H1 (cell line): ENCODE measurements at regions not wholly inside any gene's neighbourhood (a gene's known extent, or its start where the extent isn't known, plus 50 kb on each side); places are given as distances from the start of the nearest gene placed in this dataset.

Source experiments
- CTCF ChIA-PET: fragments of 300-600 bp; sonication (Branson Sonifier 250); formaldehyde crosslinking; loops from one replicate; lab custom pipeline; 2021; ENCODE audit not compliant: partially characterized antibody; lab: Charles Lee
- POLR2A ChIA-PET: fragments of 300-600 bp; sonication (Branson Sonifier 250); formaldehyde crosslinking; loops from one replicate; lab custom pipeline; 2021; ENCODE audit warnings: inconsistent platforms; ENCODE audit not compliant: partially characterized antibody; lab: Charles Lee
- DNase-seq, 2 experiments: peaks; one replicate each; pipeline versions ENCODE4 v3.0.0 to v3.0.0-alpha.2; 2010 to 2022; ENCODE audit warnings: low spot score in 2 of 2, low read depth in 1 of 2, mixed read lengths in 1 of 2
- FAIRE-seq: peaks from 2 replicates; lab custom pipeline; 2011; peaks lifted over from hg19 to GRCh38; lab: Jason Lieb, UNC
- H2AFZ ChIP-seq: 2 replicates; pipeline ENCODE4 v1.8.1; 2012; ENCODE audit warnings: low read length, inconsistent platforms
- H2AK5ac ChIP-seq: 2 replicates; pipeline ENCODE4 v1.6.1; 2013; ENCODE audit warnings: low read depth, low read length
- H2BK120ac ChIP-seq: replicated peaks from 2 replicates; pipeline ENCODE3; 2013; ENCODE audit warnings: low read depth, low read length, inconsistent platforms
- H2BK12ac ChIP-seq: 2 replicates; pipeline ENCODE4 v1.6.1; 2013; ENCODE audit warnings: low read depth, low read length
- H2BK15ac ChIP-seq: 2 replicates; pipeline ENCODE4 v1.6.1; 2013; ENCODE audit warnings: low read length
- H2BK20ac ChIP-seq: 2 replicates; pipeline ENCODE4 v1.6.1; 2013; ENCODE audit warnings: low read length
- H2BK5ac ChIP-seq: 2 replicates; pipeline ENCODE4 v1.6.1; 2013; ENCODE audit warnings: low read depth, low read length
- H3K14ac ChIP-seq: 2 replicates; pipeline ENCODE4 v1.6.1; 2013; ENCODE audit warnings: inconsistent platforms; ENCODE audit not compliant: insufficient read length
- H3K18ac ChIP-seq: 2 replicates; pipeline ENCODE4 v1.6.1; 2013; ENCODE audit warnings: low read length; ENCODE audit errors: extremely low read depth
- H3K23ac ChIP-seq: 2 replicates; pipeline ENCODE4 v1.6.1; 2013; ENCODE audit warnings: inconsistent platforms; ENCODE audit not compliant: insufficient read length
- H3K23me2 ChIP-seq: 2 replicates; pipeline ENCODE4 v1.6.1; 2013; ENCODE audit warnings: low read depth, low read length
- H3K27ac ChIP-seq: 2 replicates; pipeline ENCODE4 v1.6.1; 2011; ENCODE audit warnings: low read depth, low read length, inconsistent platforms
- H3K27me3 ChIP-seq, 4 experiments: replicated peaks in 1 of 4; 1 replicate in 1 of 4; 2 replicates in 3 of 4; pipeline versions ENCODE4 v1.6.1 to v1.8.1; 2011 to 2013; ENCODE audit warnings: low read length in 3 of 4, mild to moderate bottlenecking in 3 of 4, inconsistent platforms in 2 of 4, mixed read lengths in 2 of 4, moderate library complexity in 1 of 4; ENCODE audit not compliant: control insufficient read depth in 3 of 4, insufficient read depth in 3 of 4; ENCODE audit errors: extremely low read depth in 1 of 4
- H3K36me3 ChIP-seq, 4 experiments: 2 replicates each; pipeline versions ENCODE4 v1.6.1 to v1.8.1; 2011 to 2013; ENCODE audit warnings: mild to moderate bottlenecking in 4 of 4, low read length in 3 of 4, moderate library complexity in 2 of 4, control low read depth in 1 of 4, inconsistent platforms in 1 of 4; ENCODE audit not compliant: insufficient read depth in 4 of 4, control insufficient read depth in 2 of 4
- H3K4ac ChIP-seq: replicated peaks from 2 replicates; pipeline ENCODE3; 2013; ENCODE audit warnings: low read length, low read depth, mixed read lengths, inconsistent platforms; ENCODE audit not compliant: insufficient read length
- H3K4me1 ChIP-seq, 4 experiments: replicated peaks in 1 of 4; 1 replicate in 1 of 4; 2 replicates in 3 of 4; pipeline versions ENCODE4 v1.6.1 to v1.8.1; 2011 to 2013; ENCODE audit warnings: low read length in 3 of 4, inconsistent platforms in 2 of 4, mixed read lengths in 1 of 4; ENCODE audit not compliant: insufficient read depth in 4 of 4, control insufficient read depth in 3 of 4
- H3K4me2 ChIP-seq, 2 experiments: 2 replicates each; pipeline versions ENCODE4 v1.6.1 to v1.8.1; 2011 to 2013; ENCODE audit warnings: low read depth in 2 of 2, low read length in 2 of 2, control low read depth in 1 of 2, inconsistent platforms in 1 of 2, mild to moderate bottlenecking in 1 of 2; ENCODE audit not compliant: insufficient read depth in 1 of 2
- H3K4me3 ChIP-seq, 4 experiments: fragments of 200-600, 300-600 bp in 1 of 4; sonication (generic), shearing (Covaris generic), sonication (Bioruptor Twin) in 1 of 4; 2 replicates each; pipeline versions ENCODE4 v1.5.1 to v1.8.1; 2011 to 2016; ENCODE audit warnings: low read length in 4 of 4, low read depth in 3 of 4, control low read depth in 2 of 4, inconsistent platforms in 2 of 4, mild to moderate bottlenecking in 2 of 4, mixed read lengths in 1 of 4, moderate library complexity in 1 of 4; ENCODE audit not compliant: insufficient read depth in 2 of 4; ENCODE audit errors: extremely low read depth in 1 of 4
- H3K56ac ChIP-seq: replicated peaks from 2 replicates; pipeline ENCODE3; 2013; ENCODE audit warnings: low read depth, mild to moderate bottlenecking, mixed read lengths, low read length, inconsistent platforms; ENCODE audit not compliant: insufficient read length
- H3K79me1 ChIP-seq: 2 replicates; pipeline ENCODE4 v1.6.1; 2013; ENCODE audit warnings: low read depth, low read length, control low read depth
- H3K79me2 ChIP-seq, 2 experiments: 2 replicates each; pipeline versions ENCODE4 v1.6.1 to v1.8.1; 2012 to 2013; ENCODE audit warnings: low read length in 2 of 2, mild to moderate bottlenecking in 2 of 2, inconsistent platforms in 1 of 2; ENCODE audit not compliant: insufficient read depth in 2 of 2, control insufficient read depth in 1 of 2
- H3K9ac ChIP-seq, 4 experiments: replicated peaks in 1 of 4; 1 replicate in 1 of 4; 2 replicates in 3 of 4; pipeline versions ENCODE4 v1.6.1 to v1.8.1; 2011 to 2013; ENCODE audit warnings: low read depth in 3 of 4, low read length in 3 of 4, control low read depth in 2 of 4, mild to moderate bottlenecking in 2 of 4, moderate library complexity in 2 of 4, inconsistent platforms in 1 of 4; ENCODE audit errors: extremely low read depth in 1 of 4
- H3K9me3 ChIP-seq, 2 experiments: 2 replicates each; pipeline versions ENCODE4 v1.6.1 to v1.8.1; 2012 to 2013; ENCODE audit warnings: mild to moderate bottlenecking in 2 of 2, moderate library complexity in 2 of 2, control low read depth in 1 of 2, inconsistent platforms in 1 of 2, low read depth in 1 of 2, low read length in 1 of 2, mixed read lengths in 1 of 2; ENCODE audit not compliant: insufficient read depth in 2 of 2
- H4K20me1 ChIP-seq, 2 experiments: replicated peaks in 1 of 2; 2 replicates each; pipeline versions ENCODE3 to v1.8.1; 2011 to 2013; ENCODE audit warnings: inconsistent platforms in 2 of 2, low read length in 2 of 2, mild to moderate bottlenecking in 1 of 2; ENCODE audit not compliant: insufficient read depth in 2 of 2, control insufficient read depth in 1 of 2
- H4K5ac ChIP-seq: 2 replicates; pipeline ENCODE4 v1.6.1; 2013; ENCODE audit warnings: low read length, low read depth, mixed read lengths, inconsistent platforms; ENCODE audit not compliant: insufficient read length
- H4K8ac ChIP-seq: 2 replicates; pipeline ENCODE4 v1.8.0; 2013; ENCODE audit warnings: mild to moderate bottlenecking, moderate library complexity, low read length, inconsistent platforms; ENCODE audit not compliant: insufficient read depth; ENCODE audit errors: extremely low read depth
- H4K91ac ChIP-seq: replicated peaks from 2 replicates; pipeline ENCODE3; 2013; ENCODE audit warnings: low read length, mixed read lengths, inconsistent platforms; ENCODE audit not compliant: insufficient read length
- BACH1 ChIP-seq: IDR thresholded peaks from 2 replicates; pipeline ENCODE4 v1.6.1; 2012; ENCODE audit warnings: low read length, improper control_type of control experiment
- BCL11A ChIP-seq, 2 experiments: IDR thresholded peaks; one replicate each; pipeline ENCODE4 v1.6.1; 2011; ENCODE audit warnings: low read depth in 2 of 2, low read length in 2 of 2, mild to moderate bottlenecking in 2 of 2
- EP300 ChIP-seq, 2 experiments: IDR thresholded peaks; 1 replicate in 1 of 2; 2 replicates in 1 of 2; pipeline ENCODE4 v1.6.1; 2011 to 2012; ENCODE audit warnings: low read depth in 2 of 2, low read length in 2 of 2, mild to moderate bottlenecking in 2 of 2, borderline replicate concordance in 1 of 2, inconsistent platforms in 1 of 2, moderate library complexity in 1 of 2
- KDM4A ChIP-seq: IDR thresholded peaks from one replicate; pipeline ENCODE4 v1.7.1; 2012; ENCODE audit warnings: low read depth, mild to moderate bottlenecking, moderate library complexity, low read length, inconsistent platforms; ENCODE audit not compliant: severe bottlenecking
- TAF1 ChIP-seq: IDR thresholded peaks from 2 replicates; pipeline ENCODE4 v1.6.1; 2011; ENCODE audit warnings: mild to moderate bottlenecking, low read depth, low read length
- WGBS, 2 experiments: shearing (Covaris generic) in 1 of 2; methylation state at CpG; one replicate each; pipeline versions ENCODE4 v1.1.6 to v1.1.7; 2013 to 2015; ENCODE audit warnings: low lambda C conversion rate in 2 of 2, mixed read lengths in 2 of 2, inconsistent platforms in 1 of 2, low coverage in 1 of 2, missing lambda C conversion rate in 1 of 2; ENCODE audit not compliant: insufficient replicate concordance in 2 of 2, insufficient coverage in 1 of 2, insufficient read length in 1 of 2; ENCODE audit errors: extremely low coverage in 1 of 2, missing lambda C conversion rate in 1 of 2; 5-methylcytosine and 5-hydroxymethylcytosine counted together
- TF ChIP-seq, protein P1 (sequence below): IDR thresholded peaks from 2 replicates; pipeline ENCODE4 v1.6.1; 2011; ENCODE audit warnings: low read depth, mild to moderate bottlenecking, low read length; ENCODE audit not compliant: insufficient read depth

DNA sequence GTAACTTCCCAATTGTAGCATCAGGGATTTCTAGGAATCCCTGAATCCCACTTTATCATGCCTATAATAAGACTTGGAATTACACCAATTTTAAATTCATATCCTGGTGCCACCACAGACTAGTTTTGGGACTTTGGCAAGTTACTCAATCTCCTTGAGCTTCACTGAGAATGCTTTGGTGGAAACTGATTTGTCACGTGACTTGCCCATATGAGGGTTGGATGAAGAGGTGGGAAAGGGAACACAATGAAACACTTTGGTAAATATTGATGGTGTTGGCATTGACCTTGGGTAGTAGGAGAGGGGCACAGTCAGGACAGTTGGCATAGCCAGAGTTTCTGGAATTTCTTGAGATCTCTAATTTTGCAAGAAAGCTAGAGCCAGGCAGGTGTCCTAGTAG, 452.2 kb downstream of the SLC4A3 start:
- H2AK5ac ChIP-seq = no peak overlapping the region
- no peaks in the 10 kb centered on the region; the same call in 1 of the 2 replicates for H3K23me2 ChIP-seq
- no peak overlapping the region for H2BK12ac ChIP-seq
- no peak overlapping the region for H3K56ac ChIP-seq
- H2BK20ac ChIP-seq = no peak overlapping the region
- peaks cover 0 to 3% (median 1%) of the 10 kb centered on the region in 4 experiments; a peak in 5 of 7 replicates for H3K4me1 ChIP-seq
- H3K4me2 ChIP-seq = no peak overlapping the region
- FAIRE-seq (no peak), DNase-seq (no peak)
- CTCF ChIA-PET = interaction anchor here (1.7 kb wide), 1 partner anchor 21 kb away, joined by 3 read pairs; no protein-coding TSS in a partner anchor
- no peak overlapping the region for H4K91ac ChIP-seq
- no peak overlapping the region for H3K18ac ChIP-seq
- no peak overlapping the region for H3K4ac ChIP-seq
- H3K36me3 ChIP-seq = no peaks in the 10 kb centered on the region
- H3K27ac ChIP-seq = no peak overlapping the region
- no peak overlapping the region for H3K4me3 ChIP-seq
- no peak overlapping the region for H2BK5ac ChIP-seq
- no peak overlapping the region for H4K5ac ChIP-seq
- H2BK120ac ChIP-seq = no peak overlapping the region
- H3K79me1 ChIP-seq = no peaks in the 10 kb centered on the region
- H3K27me3 ChIP-seq = no peaks in the 10 kb centered on the region
- WGBS, 2 experiments = 93% methylated on average over 1 of the region's 1 CpG; no CpG with 5 or more reads in 1 of the 2 experiments
- no peak overlapping the region for H3K9ac ChIP-seq
- no peak overlapping the region for H4K8ac ChIP-seq
- H3K23ac ChIP-seq = no peak overlapping the region
- H4K20me1 ChIP-seq = no peaks in the 10 kb centered on the region
- no peaks in the 10 kb centered on the region for H3K9me3 ChIP-seq
- no peaks in the 10 kb centered on the region for H3K79me2 ChIP-seq
- H2BK15ac ChIP-seq = no peak overlapping the region
- H3K14ac ChIP-seq = no peak overlapping the region
- H2AFZ ChIP-seq = no peak overlapping the region
- POLR2A ChIA-PET = no interaction called here
- no peak for TF ChIP-seq KDM4A
- TF ChIP-seq TAF1 = no peak
- no peak for TF ChIP-seq EP300 (IDR thresholded peaks at IDR 0.05; ENCODE audit: borderline replicate concordance in 1 of 2, low read depth in 2 of 2, low read length in 2 of 2)
- TF ChIP-seq, protein P1, sequence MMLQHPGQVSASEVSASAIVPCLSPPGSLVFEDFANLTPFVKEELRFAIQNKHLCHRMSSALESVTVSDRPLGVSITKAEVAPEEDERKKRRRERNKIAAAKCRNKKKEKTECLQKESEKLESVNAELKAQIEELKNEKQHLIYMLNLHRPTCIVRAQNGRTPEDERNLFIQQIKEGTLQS = no peak
- no peak for TF ChIP-seq BACH1
- TF ChIP-seq BCL11A (IDR thresholded peaks at IDR 0.05; ENCODE audit: low read depth in 2 of 2, low read length in 2 of 2) = no peak
